Right cardiac atrium (tissue), 5 donors: ENCODE measurements at regions not wholly inside any gene's neighbourhood (a gene's known extent, or its start where the extent isn't known, plus 50 kb on each side); places are given as distances from the start of the nearest gene placed in this dataset.

Experiments
- ATAC-seq, 2 donors: fragments of 200-7000 bp; cut with Tn5 transposase; one replicate each; pipeline versions ENCODE4 v1.8.0 to v1.9.1; 2020; ENCODE audit warnings: moderate library complexity in 2 of 2, mild to moderate bottlenecking in 1 of 2
- DNase-seq, 3 donors: peaks; one replicate each; pipeline ENCODE4 v3.0.0-alpha.2; 2020
- H3K27ac ChIP-seq: one replicate; pipeline ENCODE4 v1.5.1; 2013; ENCODE audit warnings: mild to moderate bottlenecking, low read length, control low read depth, moderate library complexity
- H3K27me3 ChIP-seq: one replicate; pipeline ENCODE4 v1.6.1; 2013; ENCODE audit not compliant: control insufficient read depth, insufficient read depth
- H3K4me1 ChIP-seq: one replicate; pipeline ENCODE4 v1.6.1; 2013; ENCODE audit warnings: low read length; ENCODE audit not compliant: control insufficient read depth, insufficient read depth
- H3K4me3 ChIP-seq: one replicate; pipeline ENCODE4 v1.5.1; 2013; ENCODE audit warnings: low read length, control low read depth
- H3K9me3 ChIP-seq: one replicate; pipeline ENCODE4 v1.6.1; 2013; ENCODE audit warnings: low read length; ENCODE audit not compliant: control insufficient read depth
- WGBS: extraction: QIAGEN DNeasy Blood & Tissue Kit; methylation state at CpG from one replicate; pipeline ENCODE4 v1.1.7; 2013; 5-methylcytosine and 5-hydroxymethylcytosine counted together
- intact Hi-C, 4 donors: fragments of 100-400 bp; cut with DNase I; formaldehyde crosslinking; loops; one replicate each; pipeline versions ENCODE4 v1.11.0 to v1.14.0; 2022 to 2023
- donor health status: healthy with polysubstance abuse.
- donor health status: DM: no; HTN: yes; CAD: no.
- donor health status: DM: no; HTN: no; CAD: no.
- donor health status: DM: no; HTN: yes; CAD: no; lungs with severe emphysema.
- donor health status: DM: yes; HTN: yes; CAD: no.

GRCh38 chr15:46111730-46112129, 476.9 kb downstream of the SQOR start:
- H3K4me3 ChIP-seq: no peak overlapping the region
- no peaks in the 10 kb centered on the region for H3K9me3 ChIP-seq
- intact Hi-C loops: no loop called here
- H3K4me1 ChIP-seq: no peaks in the 10 kb centered on the region
- 69% methylated on average over 3 of the region's 3 CpGs for WGBS
- H3K27me3 ChIP-seq: no peaks in the 10 kb centered on the region
- no peak overlapping the region for H3K27ac ChIP-seq
- ATAC-seq: no peak
- DNase-seq: no peak

- intact Hi-C loops: no loop called here
- Histone ChIP-seq H3K27me3 (no peaks in the 10 kb centered on the region), H3K9me3 (no peaks in the 10 kb centered on the region), H3K4me3 (no peak overlapping the region), H3K27ac (no peak overlapping the region), H3K4me1 (no peaks in the 10 kb centered on the region)
- ATAC-seq: no peak
- DNase-seq: no peak
Measured at GRCh38 chr15:46117071-46117470, 482.2 kb downstream of the SQOR start.

GRCh38 chr15:46120713-46121112, 485.9 kb downstream of the SQOR start:
- H3K9me3 ChIP-seq: no peaks in the 10 kb centered on the region
- WGBS: 83% methylated on average over 3 of the region's 3 CpGs
- DNase-seq (no peak), ATAC-seq (no peak)
- intact Hi-C loops: no loop called here
- no peaks in the 10 kb centered on the region for H3K27me3 ChIP-seq
- no peaks in the 10 kb centered on the region for H3K4me1 ChIP-seq
- no peak overlapping the region for H3K4me3 ChIP-seq
- no peak overlapping the region for H3K27ac ChIP-seq

GRCh38 chr15:46121441-46121840, 486.6 kb downstream of the SQOR start:
- Histone ChIP-seq H3K27ac (no peak overlapping the region), H3K9me3 (no peaks in the 10 kb centered on the region), H3K27me3 (no peaks in the 10 kb centered on the region), H3K4me1 (no peaks in the 10 kb centered on the region), H3K4me3 (no peak overlapping the region)
- ATAC-seq (no peak), DNase-seq (no peak)
- intact Hi-C loops: no loop called here

GRCh38 chr15:46126581-46126980, 491.8 kb downstream of the SQOR start:
- no peak overlapping the region for H3K4me3 ChIP-seq
- H3K27ac ChIP-seq: no peak overlapping the region
- no peaks in the 10 kb centered on the region for H3K9me3 ChIP-seq
- intact Hi-C loops: no loop called here
- no peaks in the 10 kb centered on the region for H3K27me3 ChIP-seq
- ATAC-seq (no peak), DNase-seq (no peak)
- 87% methylated on average over 3 of the region's 3 CpGs for WGBS
- no peaks in the 10 kb centered on the region for H3K4me1 ChIP-seq

- Histone ChIP-seq H3K27me3 (no peaks in the 10 kb centered on the region), H3K4me1 (no peaks in the 10 kb centered on the region), H3K4me3 (no peak overlapping the region), H3K9me3 (no peaks in the 10 kb centered on the region), H3K27ac (no peak overlapping the region)
- no peak for ATAC-seq
- intact Hi-C loops: no loop called here
- WGBS: 56% methylated on average over 3 of the region's 3 CpGs
- no peak for DNase-seq
Measured at GRCh38 chr15:46127361-46127874, 492.6 kb downstream of the SQOR start.

- WGBS: 80% methylated on average over 1 of the region's 1 CpG
Measured at GRCh38 chr15:46129145-46129544, 494.3 kb downstream of the SQOR start.

GRCh38 chr15:46131876-46132275, 497.0 kb downstream of the SQOR start:
- no peak overlapping the region for H3K4me3 ChIP-seq
- H3K27ac ChIP-seq: no peak overlapping the region
- intact Hi-C loops: no loop called here
- no peaks in the 10 kb centered on the region for H3K27me3 ChIP-seq
- no peaks in the 10 kb centered on the region for H3K9me3 ChIP-seq
- DNase-seq (no peak), ATAC-seq (no peak)
- WGBS: 90% methylated on average over 6 of the region's 6 CpGs
- H3K4me1 ChIP-seq: no peaks in the 10 kb centered on the region

More at GRCh38 chr15:46129145-46129544, 494.3 kb downstream of the SQOR start:
- Histone ChIP-seq H3K27me3 (no peaks in the 10 kb centered on the region), H3K27ac (no peak overlapping the region), H3K4me1 (no peaks in the 10 kb centered on the region), H3K9me3 (no peaks in the 10 kb centered on the region), H3K4me3 (no peak overlapping the region)
- intact Hi-C loops: no loop called here
- ATAC-seq (no peak), DNase-seq (no peak)

- Histone ChIP-seq H3K4me1 (no peaks in the 10 kb centered on the region), H3K27me3 (no peaks in the 10 kb centered on the region), H3K27ac (no peak overlapping the region), H3K9me3 (no peaks in the 10 kb centered on the region), H3K4me3 (no peak overlapping the region)
- intact Hi-C loops: no loop called here
- ATAC-seq (no peak), DNase-seq (no peak)
- WGBS: 95% methylated on average over 2 of the region's 2 CpGs
Measured at GRCh38 chr15:46137443-46137842, 502.6 kb downstream of the SQOR start.

GRCh38 chr15:46146002-46146401, 511.2 kb downstream of the SQOR start:
- no peak overlapping the region for H3K27ac ChIP-seq
- intact Hi-C loops: no loop called here
- H3K4me3 ChIP-seq: no peak overlapping the region
- no peaks in the 10 kb centered on the region for H3K4me1 ChIP-seq
- no peak for ATAC-seq
- no peaks in the 10 kb centered on the region for H3K27me3 ChIP-seq
- H3K9me3 ChIP-seq: no peaks in the 10 kb centered on the region
- no peak for DNase-seq
- 78% methylated on average over 3 of the region's 3 CpGs for WGBS

GRCh38 chr15:46146915-46147314, 512.1 kb downstream of the SQOR start:
- intact Hi-C loops: no loop called here
- 82% methylated on average over 2 of the region's 2 CpGs for WGBS
- DNase-seq: no peak

GRCh38 chr15:46151786-46152185, 517.0 kb downstream of the SQOR start:
- no peaks in the 10 kb centered on the region for H3K9me3 ChIP-seq
- no peaks in the 10 kb centered on the region for H3K27me3 ChIP-seq
- 74% methylated on average over 1 of the region's 1 CpG for WGBS
- intact Hi-C loops: loop anchor here in 1 of 4 donors (10.0 kb wide), 1 partner anchor 437 kb away; no protein-coding TSS in a partner anchor
- no peak for ATAC-seq
- no peak overlapping the region for H3K27ac ChIP-seq
- no peak for DNase-seq
- H3K4me3 ChIP-seq: no peak overlapping the region
- no peaks in the 10 kb centered on the region for H3K4me1 ChIP-seq

More at GRCh38 chr15:46146915-46147314, 512.1 kb downstream of the SQOR start:
- no peak overlapping the region for H3K4me3 ChIP-seq
- H3K9me3 ChIP-seq: no peaks in the 10 kb centered on the region
- no peak overlapping the region for H3K27ac ChIP-seq
- H3K4me1 ChIP-seq: no peaks in the 10 kb centered on the region
- H3K27me3 ChIP-seq: no peaks in the 10 kb centered on the region
- ATAC-seq: no peak
